HUDEP-2 (cell line): ENCODE measurements at regions not wholly inside any gene's neighbourhood (a gene's known extent, or its start where the extent isn't known, plus 50 kb on each side); places are given as distances from the start of the nearest gene placed in this dataset.

Source experiments
- DNase-seq, 76 experiments: peaks; one replicate each; lab custom pipeline; 2025; ENCODE audit not compliant: unreplicated experiment in 76 of 76; lab: John Stamatoyannopoulos, UW

DNA sequence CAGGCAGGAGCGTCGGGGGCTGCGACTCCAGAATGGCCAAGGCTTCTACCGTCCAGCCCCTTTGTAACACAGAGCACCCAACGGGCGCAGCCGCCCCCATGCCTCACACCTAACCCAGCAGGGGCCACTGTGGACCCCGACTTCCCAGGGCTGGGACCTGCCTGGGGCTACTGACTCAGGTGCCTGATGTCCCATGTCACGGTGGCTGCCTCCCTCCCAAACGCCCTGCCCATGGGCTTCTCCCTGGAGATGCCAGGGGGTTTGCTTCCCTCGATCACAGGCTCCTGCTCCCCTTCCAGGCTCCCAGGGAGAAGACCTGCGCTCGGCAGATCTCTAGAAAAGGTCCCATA is 84.0 kb downstream of the MYEOV start:
- DNase-seq = no peak

DNA sequence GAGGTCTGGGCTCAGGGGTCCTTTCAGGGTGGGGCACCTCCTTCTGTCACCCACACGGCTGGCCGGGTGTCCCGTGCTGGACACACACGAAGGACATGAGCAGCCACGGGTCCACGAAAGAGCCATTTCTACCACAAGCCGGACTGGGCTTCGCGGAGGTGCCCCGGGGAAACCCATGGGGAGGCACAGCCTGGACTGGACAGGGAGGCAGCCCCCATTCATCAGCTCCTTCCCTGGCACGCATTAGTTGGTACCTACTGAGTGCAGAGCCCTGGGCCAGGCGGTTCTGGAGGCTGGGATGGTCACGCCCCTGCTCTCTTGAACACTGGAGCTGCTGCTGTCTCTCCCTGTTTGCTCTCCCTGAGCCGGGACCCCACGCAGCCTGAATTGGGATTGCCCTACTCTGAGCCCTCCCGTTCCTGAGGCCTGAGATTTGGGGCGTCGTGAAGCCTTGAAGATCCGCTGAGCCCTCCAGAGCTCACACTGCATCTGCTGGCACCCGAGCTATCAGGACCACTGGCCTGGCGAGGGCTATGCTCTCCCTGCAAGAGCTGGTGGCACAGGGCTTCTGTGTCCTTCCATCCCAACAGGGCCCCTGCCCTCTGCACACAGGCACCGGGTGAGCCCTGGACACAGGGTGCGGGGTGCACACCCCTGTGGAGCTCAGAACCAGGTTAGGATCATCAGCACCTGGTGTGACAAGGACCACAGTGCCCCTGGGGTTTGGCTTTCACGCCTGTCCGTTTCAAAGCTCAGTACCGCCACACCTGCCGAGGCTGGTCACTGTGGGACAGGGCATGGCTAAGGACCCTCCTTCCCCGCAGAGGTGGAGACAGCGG is 84.6 kb downstream of the MYEOV start:
- no peak for DNase-seq

DNA sequence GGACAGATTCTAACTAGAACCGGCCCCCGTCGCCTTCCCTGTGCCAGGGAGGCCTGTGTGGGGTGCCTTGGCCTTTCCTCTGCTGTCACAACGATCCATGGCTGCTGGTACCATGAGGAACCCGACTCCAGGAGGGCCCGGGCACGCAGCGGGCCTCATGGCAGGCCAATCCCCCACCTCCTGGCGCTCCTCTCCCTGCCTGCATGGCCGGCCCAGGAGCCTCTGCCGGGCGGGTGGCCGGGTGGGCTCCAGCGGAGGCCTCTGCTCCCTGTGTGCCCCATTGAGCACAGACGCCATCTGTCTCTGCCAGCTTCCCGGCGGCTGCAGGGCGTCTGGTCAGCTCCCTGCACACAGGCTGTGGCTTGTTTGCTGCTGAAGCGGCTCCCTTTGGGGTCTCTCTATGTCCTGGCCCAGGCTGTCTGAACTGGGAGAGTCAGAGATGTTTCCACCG is 86.5 kb downstream of the MYEOV start:
- no peak for DNase-seq

DNA sequence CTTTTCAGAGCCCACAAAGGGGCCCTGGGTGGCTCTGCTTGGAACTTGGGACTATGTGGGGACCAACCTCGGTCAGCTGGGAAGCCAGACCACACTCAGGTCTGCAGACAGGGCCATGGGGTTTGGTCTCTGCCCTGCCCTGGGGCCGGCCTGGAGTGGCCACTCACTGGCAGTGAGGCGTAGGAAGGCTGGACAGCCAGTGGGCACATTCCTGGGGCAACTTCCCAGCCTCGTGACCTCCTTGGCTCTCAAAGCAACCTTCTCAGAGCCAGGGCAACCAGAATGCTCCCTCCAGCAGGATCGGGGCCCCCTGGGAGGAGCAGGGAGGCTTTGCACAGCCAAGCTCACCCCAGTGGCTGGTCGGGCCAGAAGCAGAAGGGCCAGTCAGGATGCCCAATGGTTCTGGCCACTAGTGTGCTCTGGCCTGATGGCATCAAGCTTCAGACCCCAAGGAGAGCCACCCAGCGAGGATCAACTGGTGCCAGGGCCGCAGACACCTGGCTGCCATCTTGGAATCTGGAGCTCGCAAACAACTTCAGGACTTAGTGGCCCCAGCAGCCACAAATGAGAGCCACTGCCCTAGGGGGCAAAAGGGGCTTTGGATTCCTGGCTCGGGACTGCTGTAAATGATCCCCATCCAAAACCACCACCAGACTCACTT is 87.1 kb downstream of the MYEOV start:
- DNase-seq = no peak

DNA sequence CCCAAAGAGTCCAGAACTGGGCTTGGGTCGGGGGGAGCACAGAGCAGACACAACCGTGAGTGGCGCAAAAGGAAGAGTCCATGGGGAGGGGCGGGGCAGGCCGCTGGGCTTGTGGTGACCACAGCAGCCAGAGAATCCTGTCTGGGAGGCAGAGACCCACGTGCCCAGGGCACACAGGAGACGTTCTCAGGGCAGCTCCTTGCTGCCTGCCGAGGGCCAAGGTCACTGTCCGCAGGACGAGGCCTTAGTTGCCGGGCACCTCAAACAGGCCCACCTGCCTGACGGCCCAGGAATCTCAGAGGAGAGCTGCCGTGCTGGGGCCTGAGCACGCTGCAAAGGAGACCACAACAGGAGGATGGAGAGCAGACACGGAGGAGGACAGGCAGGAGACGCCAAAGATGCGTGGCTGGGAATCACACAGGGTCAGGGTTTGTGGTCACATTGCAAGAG is 87.8 kb downstream of the MYEOV start:
- no peak for DNase-seq

DNA sequence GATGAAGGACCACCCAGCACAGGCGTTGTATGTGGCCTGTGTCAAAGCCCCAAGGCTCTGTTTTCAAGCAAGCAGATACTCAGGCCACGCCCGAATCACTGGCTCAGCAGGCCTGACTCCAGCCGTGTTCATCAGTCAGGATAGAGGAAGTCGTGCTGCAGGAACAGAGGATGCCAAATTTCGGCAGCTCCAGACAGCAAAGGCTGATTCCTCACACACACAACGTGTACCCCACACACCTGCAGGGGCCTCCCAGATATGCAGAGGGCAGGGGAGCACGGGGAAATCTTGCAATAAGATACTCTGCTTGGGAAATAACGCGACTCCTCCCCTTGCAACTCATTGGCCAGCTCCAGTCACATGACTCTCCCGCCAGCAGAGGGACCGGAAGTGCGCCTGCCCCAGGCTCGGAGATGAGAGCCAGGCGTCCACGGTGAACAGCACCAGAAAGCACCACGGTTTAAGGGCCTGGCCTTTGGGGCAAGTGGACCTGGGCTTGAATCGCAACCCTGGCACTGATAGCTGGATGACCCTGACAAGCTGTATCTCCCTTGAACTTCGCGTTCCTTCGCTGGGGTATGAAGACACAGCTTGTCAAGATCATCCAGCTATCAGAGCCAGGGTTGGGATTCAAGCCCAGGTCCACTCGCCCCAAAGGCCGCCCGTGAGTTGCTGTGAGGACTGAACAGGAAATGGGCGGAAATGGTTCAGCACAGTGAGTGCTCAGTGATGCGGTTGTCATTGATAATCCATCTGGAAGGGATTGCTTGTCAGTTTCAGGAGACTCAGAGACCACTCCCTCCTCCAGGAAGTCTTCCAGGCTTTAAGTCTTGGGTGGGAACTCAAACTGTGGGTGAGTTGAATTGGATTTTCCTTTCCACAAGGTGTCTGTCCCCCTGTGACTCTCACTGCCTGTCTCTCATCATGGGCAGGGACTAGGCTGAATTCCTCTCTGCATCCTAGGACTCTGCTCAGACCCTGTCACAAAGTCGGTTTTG is 88.5 kb downstream of the MYEOV start:
- DNase-seq = no peak

DNA sequence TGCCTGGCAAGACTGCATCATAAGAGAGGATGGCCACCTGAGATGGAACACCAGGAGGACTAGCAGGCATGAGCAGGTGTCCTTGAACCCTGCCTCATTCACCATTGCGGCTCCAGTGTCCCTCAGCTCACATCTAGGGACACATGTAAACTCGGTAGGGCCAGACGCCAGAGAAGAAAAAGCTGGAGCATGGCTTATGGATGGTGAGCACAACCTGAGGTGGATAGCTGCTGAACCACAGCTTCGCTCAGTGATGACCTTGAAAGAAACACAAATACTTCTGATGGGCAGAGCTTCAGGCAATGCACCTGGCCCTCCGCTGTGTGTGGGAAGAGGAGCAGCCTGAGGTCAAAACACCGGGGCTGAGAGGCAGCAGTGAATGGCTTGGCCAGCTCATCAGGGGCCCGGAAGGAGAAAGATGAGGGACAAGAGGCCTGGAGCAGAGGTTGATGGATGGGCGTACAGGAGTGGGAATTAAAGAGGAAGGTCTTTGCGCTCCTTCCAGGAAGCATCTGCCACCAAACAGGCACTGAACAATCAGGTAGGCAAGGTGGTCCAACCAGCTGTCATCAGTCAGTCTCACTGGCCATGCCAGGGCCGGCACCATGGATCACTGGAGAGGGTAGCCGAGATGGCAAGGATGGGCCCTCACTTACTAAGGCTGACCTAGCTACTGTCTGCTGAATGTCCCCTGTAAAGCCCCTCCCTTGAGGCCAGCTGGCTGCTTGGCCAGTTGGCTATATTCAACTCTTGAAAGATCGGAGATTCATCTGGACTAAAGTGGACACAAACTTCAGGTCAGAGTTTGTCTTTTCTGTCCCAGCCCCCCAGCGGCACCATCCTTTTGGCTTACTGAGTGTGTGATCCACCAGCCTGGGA is 89.7 kb downstream of the MYEOV start:
- no peak for DNase-seq

DNA sequence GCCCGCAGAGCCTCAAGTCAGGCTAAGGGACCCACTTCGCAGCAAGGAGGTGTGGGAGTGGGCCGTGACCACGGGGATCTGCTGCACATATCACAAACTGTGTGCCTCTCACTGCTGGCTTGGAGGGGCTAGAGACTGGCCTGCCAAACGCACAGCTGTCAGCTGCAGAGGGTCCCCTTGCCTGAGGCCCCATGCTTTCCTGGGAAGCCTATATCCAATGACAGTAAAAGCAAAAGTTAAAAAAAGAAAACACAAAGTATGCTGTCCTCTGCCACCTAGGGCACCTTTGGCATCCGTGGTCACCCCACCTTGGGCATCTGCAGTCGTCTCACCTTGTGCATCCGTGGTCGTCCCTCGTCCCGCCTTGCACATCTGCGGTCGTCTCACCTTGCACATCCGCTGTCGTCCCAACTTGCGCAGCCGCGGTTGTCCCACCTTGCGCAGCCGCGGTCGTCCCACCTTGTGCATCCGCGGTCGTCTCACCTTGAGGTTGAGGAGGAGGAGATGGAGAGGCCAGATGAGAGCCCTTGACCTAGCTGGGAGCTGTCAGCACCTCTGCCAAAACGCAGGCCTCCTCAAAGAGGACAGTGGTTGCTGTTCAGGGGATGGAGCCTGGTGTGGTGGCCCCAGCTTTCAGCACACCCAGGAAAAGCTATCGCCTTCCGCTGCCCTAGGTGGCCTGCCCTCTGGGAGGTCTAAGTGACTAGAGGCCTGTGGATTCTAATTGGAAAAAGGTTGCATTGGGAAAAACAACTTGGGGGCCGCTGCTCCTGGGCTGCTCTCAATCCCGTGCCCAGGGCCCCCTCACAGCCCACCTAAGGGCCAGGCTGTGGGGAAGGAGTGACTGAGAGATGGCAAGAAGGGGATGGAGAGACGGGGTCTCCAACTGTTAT is 90.5 kb downstream of the MYEOV start:
- no peak for DNase-seq

DNA sequence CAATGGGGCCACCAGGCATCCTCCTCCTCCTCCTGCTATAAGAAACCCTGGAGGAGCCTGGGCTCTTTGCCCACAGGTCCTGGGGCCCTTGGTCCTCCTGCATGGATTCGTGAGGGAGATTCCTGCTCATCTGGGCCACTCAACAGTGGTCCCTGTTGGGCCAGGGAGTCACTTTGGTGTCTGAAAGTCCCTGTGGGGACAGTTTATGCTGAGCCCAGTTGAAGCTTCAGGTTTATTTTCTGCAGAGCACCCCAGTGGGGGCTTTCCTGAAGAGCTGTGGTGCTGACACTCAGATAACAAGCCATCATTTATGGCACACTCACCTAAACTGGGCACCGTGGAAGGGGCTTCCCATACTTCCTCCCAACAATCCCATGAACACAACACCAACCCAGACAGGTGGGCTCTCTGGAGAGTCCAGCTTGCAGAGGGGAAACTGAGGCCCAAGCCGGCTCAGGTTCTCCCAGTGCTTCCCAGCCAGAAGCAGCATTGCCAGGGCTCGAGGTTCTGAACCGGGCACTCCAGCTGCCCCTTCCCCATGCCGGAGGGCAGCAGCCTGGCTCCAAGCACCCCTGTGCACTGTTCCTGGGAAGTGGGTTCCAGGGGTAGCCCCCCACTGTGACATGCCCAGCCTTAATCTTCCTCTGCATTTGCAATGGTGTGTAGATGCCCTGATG is 91.3 kb downstream of the MYEOV start:
- no peak for DNase-seq

DNA sequence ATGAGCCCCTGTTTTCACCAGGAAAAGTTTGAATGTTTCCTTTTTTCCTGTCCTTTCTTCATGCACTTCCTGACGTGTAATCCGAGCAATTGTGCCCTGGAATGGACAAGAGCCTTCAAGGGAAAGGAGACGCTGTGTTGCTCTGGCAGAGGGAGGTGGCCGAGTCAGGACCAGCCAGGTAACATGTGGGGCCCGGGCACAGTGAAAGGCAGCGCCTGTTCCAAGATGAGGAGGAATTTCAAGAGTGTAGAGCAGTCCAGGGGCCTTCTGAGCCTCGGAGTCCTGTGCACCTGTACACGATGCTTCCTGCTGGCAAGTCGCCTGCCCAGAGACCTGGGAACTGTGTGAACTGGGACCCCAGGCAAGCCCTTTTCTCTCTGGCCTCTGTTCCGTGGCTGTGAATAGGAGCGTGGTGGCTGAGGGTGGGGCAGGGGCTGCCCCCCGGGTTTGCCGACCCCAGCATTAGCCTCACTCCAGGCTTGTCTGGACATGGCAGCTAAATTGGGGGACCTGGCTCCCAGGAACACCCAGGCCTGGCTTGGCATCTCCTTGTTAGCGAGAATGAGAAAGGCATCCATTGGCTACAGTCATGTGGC is 92.0 kb downstream of the MYEOV start:
- no peak for DNase-seq

DNA sequence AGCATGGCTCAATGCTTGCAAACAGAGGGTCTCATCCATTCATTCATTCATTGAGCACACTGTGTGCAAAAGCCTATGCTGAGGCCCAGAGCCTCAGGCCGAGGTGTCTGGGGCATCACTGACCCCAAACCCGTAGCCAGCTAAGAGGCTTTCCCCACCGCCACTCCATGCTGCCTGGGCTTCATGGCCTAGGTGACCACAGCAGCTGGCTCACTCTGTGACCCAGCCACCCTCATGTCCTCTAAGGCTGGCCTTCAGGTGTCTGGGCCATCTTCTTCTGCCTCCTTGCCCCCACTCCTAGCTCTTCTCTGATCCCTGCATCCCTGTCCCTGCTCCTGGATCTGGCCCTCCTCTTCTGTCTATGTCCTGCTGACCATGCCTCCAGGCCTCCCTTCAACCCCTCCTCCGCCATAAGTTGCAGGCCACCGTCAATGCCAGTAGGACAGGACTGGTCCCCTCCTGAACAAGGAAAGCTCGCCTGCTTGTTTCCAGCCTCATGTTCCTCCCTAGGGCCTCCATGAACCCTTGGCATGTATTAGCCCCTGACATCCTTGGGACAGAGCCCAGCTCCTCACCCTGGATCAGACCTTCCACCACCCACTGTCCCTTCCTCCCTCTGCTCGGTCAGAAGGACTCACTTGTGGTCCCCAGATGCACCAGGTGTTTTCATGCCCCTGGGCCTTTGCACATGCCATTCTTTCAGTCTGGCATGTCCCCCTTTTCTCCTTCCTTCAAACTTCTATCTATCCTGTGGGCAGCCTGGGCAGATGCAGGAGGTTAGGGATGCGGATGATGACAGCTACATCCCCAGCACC is 92.8 kb downstream of the MYEOV start:
- no peak for DNase-seq

DNA sequence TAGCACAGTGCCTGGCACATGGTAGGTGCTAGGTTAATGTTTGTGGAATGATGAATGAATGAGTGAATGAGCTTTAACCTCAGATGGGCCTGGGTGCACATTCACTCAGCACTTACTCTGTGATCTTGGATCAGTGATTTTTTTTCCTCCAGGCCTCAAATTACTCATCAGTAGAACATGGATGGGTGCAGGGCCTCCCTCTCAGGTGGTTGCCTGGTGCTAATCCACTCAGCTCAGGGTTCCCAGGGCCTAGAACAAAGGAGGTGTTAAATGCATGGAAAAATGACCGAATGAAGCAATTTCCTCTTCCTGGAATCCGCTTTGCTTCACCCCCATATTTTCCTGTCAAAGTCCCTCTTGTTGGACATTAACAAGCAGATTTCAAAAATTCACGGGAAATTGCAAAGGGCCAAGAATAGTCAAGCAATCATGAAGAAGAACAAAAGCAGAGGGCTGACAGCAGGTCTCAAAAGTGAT is 93.5 kb downstream of the MYEOV start:
- no peak for DNase-seq

DNA sequence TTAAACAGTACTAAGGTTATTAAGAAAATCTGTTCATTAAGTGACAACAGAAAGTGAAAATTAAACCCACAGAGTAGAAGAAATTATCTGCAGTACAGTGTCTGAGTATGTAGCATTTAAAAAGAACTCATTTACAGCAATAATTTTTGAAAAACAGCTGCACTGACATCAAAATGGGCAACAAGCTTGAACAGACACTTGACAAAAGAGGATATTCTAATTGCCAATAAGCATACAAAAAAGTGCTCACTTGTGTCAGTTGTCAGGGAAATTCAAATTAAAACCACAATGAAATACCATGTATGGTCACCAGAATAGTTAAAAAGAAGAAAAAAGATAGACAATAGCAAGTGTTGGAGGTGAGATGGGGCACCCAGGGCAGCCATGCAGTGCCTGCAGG is 93.3 kb upstream of the LINC01488 start:
- DNase-seq = no peak

DNA sequence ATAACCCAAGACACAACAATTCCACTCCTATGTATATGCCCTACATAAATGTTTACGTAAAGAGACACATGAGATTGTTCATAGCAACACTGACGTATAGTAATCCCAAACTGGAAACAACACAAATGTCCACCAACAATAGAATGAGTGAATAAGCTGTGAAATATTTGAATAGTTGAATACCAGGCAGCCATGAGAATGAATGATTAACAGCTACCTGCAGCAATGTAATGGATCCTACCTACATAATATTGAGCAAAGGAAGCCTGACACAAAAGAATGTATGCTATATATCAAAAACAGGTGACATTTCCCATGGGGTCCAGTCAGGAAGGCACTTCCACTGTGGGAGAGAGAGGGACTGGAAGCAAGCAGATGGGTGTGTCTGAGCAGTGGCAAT is 92.8 kb upstream of the LINC01488 start:
- DNase-seq = no peak

DNA sequence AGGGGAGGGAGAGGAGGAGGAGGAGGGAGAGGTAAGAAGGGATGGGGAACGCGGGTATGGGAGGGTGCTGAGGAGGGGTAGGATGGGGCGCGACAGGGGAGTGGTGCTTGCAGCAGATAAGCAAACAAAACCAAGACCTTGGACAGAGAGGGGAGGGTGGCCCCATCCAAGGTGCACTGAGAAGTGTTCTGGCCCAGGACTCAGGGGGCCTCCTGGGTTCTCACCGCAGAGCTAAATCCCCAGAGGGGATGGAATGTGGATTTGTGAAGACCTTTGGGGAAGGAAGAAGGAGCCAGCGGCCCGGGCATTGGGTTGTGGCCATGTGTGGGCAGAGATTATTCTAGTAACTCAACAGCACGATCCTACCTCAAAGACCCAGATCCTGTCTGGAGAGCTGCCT is 90.9 kb upstream of the LINC01488 start:
- DNase-seq = peak in 5 of 76 experiments; percentile 8 to 22 (median 14)

DNA sequence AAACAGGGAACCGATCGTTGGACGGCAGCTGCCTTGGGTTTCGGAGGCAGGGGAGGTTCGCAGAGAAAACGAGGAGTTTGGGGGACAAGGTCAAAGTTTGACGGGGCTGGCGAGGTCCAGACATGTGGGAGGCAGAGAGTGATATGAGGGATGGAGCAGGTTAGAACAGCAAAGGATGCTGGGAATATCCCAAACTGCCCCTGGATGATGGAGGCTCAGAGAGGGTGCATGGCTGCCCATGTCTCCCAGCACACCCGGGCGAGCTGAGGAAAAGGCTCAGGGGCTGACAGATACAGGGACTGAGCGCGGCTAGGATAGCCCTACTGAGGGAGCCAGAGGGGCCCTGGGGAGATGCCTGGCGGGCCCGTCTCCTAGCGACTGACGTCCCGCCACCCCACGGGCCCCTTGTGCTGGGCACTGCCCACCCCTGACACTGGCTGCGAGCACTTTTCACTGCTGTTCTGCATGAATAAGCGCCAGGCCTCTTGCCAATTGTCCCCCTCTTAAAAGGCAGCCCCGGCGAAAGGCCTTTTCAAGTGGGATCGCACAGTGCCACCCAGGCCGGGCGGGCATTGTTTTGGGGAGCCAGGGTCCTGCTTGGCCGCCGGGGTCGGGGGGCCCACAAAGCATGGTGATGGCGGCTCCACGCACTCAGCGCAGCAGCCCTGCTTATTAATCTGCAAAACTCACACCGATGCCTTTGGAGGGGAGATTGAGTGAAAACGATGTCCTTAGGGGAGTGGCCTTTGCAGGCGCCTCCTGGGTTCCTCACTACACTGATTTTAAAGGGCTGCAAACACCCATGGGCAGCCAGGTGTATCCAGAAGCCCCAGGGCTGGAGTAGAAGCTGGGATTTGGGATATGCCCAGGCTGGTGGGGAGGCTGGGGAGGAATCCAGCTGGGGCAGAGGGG is 90.0 kb upstream of the LINC01488 start:
- DNase-seq = no peak
